Neural cell (in vitro differentiated cells): ENCODE measurements at regions not wholly inside any gene's neighbourhood (a gene's known extent, or its start where the extent isn't known, plus 50 kb on each side); places are given as distances from the start of the nearest gene placed in this dataset.

Experiments
- H2AFZ ChIP-seq: fragments of 200-600, 300-800 bp; sonication (generic), shearing (Covaris generic); 2 replicates; pipeline ENCODE4 v1.6.0; 2014; ENCODE audit warnings: low read depth, mild to moderate bottlenecking, antibody characterized with exemption, low read length, moderate library complexity
- H3F3A ChIP-seq: fragments of 200-600 bp; shearing (Covaris generic); 2 replicates; pipeline ENCODE4 v1.6.1; 2016; ENCODE audit warnings: mild to moderate bottlenecking, moderate library complexity, mixed read lengths, antibody characterized with exemption, low read length; ENCODE audit not compliant: insufficient read depth, poor library complexity, severe bottlenecking
- H3K27ac ChIP-seq: fragments of 200-600, 300-800 bp; sonication (generic), shearing (Covaris generic); 2 replicates; pipeline ENCODE4 v1.5.1; 2014; ENCODE audit warnings: mild to moderate bottlenecking, low read length, moderate library complexity
- H3K27me3 ChIP-seq: fragments of 300-800, 200-600 bp; sonication (generic), shearing (Covaris generic); 2 replicates; pipeline ENCODE4 v1.6.0; 2014; ENCODE audit warnings: mild to moderate bottlenecking, low read depth, low read length, moderate library complexity; ENCODE audit not compliant: insufficient read depth
- H3K36me3 ChIP-seq: fragments of 300-800, 200-600 bp; sonication (generic), shearing (Covaris generic); 2 replicates; pipeline ENCODE4 v1.5.1; 2014; ENCODE audit warnings: mild to moderate bottlenecking, antibody characterized with exemption, low read length, moderate library complexity; ENCODE audit not compliant: insufficient read depth
- H3K4me2 ChIP-seq: fragments of 300-800, 200-600 bp; sonication (generic), shearing (Covaris generic); 2 replicates; pipeline ENCODE4 v1.6.0; 2014; ENCODE audit warnings: mild to moderate bottlenecking, low read length
- H3K4me3 ChIP-seq: fragments of 300-800, 200-600 bp; sonication (generic), shearing (Covaris generic); 2 replicates; pipeline ENCODE4 v1.5.1; 2014; ENCODE audit warnings: mild to moderate bottlenecking, low read length, moderate library complexity
- H3K79me2 ChIP-seq: fragments of 200-600 bp; shearing (Covaris generic); replicated peaks from 2 replicates; pipeline ENCODE4 v1.6.0; 2014; ENCODE audit warnings: mild to moderate bottlenecking, low read length, moderate library complexity; ENCODE audit not compliant: insufficient read depth
- H3K9ac ChIP-seq: fragments of 300-800, 200-600 bp; sonication (generic), shearing (Covaris generic); 2 replicates; pipeline ENCODE4 v1.6.1; 2016; ENCODE audit warnings: mild to moderate bottlenecking, low read length, mixed read lengths
- H3K9me2 ChIP-seq: fragments of 200-600 bp; shearing (Covaris generic); 2 replicates; pipeline ENCODE4 v1.6.1; 2016; ENCODE audit warnings: mild to moderate bottlenecking, low read length, mixed read lengths; ENCODE audit not compliant: insufficient read depth
- H3K9me3 ChIP-seq: fragments of 200-600, 300-800 bp; sonication (generic), shearing (Covaris generic); 2 replicates; pipeline ENCODE4 v1.6.1; 2016; ENCODE audit warnings: mild to moderate bottlenecking, mixed run types, low read length, moderate library complexity, mixed read lengths
- H4K20me1 ChIP-seq: fragments of 200-600 bp; shearing (Covaris generic); 2 replicates; pipeline ENCODE4 v1.6.1; 2016; ENCODE audit warnings: mild to moderate bottlenecking, mixed run types; ENCODE audit not compliant: insufficient read depth
- EP300 ChIP-seq: fragments of 450-650 bp; conservative IDR thresholded peaks from 2 replicates; pipeline ENCODE4 v1.6.1; 2014; ENCODE audit warnings: antibody characterized with exemption, mild to moderate bottlenecking, moderate library complexity; ENCODE audit not compliant: poor library complexity, severe bottlenecking
- EZH2 ChIP-seq: fragments of 200-600, 300-800 bp; shearing (Covaris generic), sonication (generic); IDR thresholded peaks from 2 replicates; pipeline ENCODE4 v1.6.1; 2014; ENCODE audit warnings: antibody characterized with exemption, low read length, borderline replicate concordance, mild to moderate bottlenecking; ENCODE audit not compliant: insufficient read depth, poor library complexity, severe bottlenecking
- MXI1 ChIP-seq: fragments of 450-650 bp; conservative IDR thresholded peaks from 2 replicates; pipeline ENCODE4 v1.6.1; 2014; ENCODE audit warnings: antibody characterized with exemption, mild to moderate bottlenecking; ENCODE audit not compliant: poor library complexity, severe bottlenecking
- POLR2AphosphoS5 ChIP-seq: IDR thresholded peaks from 2 replicates; pipeline ENCODE4 v1.6.1; 2012
- RAD21 ChIP-seq: fragments of 450-650 bp; conservative IDR thresholded peaks from 2 replicates; pipeline ENCODE4 v1.6.1; 2014; ENCODE audit warnings: antibody characterized with exemption, mild to moderate bottlenecking, moderate library complexity
- SMC3 ChIP-seq: fragments of 450-650 bp; conservative IDR thresholded peaks from 2 replicates; pipeline ENCODE4 v1.6.1; 2014; ENCODE audit warnings: antibody characterized with exemption, mild to moderate bottlenecking, moderate library complexity; ENCODE audit not compliant: poor library complexity
- TAF1 ChIP-seq: IDR thresholded peaks from 2 replicates; pipeline ENCODE4 v1.6.1; 2012; ENCODE audit warnings: low read depth
- TF ChIP-seq, protein P1 (sequence below): fragments of 450-650 bp; IDR thresholded peaks from 2 replicates; pipeline ENCODE4 v1.5.1; 2014; ENCODE audit warnings: antibody characterized with exemption, mild to moderate bottlenecking, moderate library complexity; ENCODE audit not compliant: poor library complexity, severe bottlenecking
- TF ChIP-seq, protein P2 (sequence below): IDR thresholded peaks from 2 replicates; pipeline ENCODE4 v1.6.1; 2012; ENCODE audit warnings: borderline replicate concordance

DNA sequence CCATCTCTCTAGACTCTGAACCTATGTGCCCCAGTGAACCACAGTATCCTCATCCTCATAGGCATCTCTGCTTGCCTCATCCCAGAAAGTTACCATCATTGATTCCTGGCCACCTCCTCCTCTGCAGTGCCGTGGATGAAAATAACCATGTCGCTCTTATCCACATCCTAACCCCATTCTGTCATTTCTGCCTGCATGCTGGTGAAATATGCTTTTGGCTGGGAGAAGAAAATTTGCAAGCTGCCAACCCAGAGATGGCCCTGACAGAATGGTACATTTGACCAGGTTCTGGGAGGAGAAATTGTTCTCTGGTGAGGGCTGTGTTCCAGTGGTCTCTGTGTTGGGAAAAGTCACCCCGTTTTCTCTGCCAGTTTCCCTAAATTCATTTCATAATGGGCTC is 149.7 kb downstream of the NMUR2 start:
- Histone ChIP-seq H3K9ac (no peak overlapping the region), H3K36me3 (no peaks in the 10 kb centered on the region), H3F3A (no peaks in the 10 kb centered on the region), H3K9me2 (no peaks in the 10 kb centered on the region), H3K9me3 (no peaks in the 10 kb centered on the region), H3K4me2 (no peak overlapping the region), H3K4me3 (no peak overlapping the region), H4K20me1 (no peaks in the 10 kb centered on the region), H3K27ac (no peak overlapping the region), H2AFZ (no peak overlapping the region), H3K27me3 (no peaks in the 10 kb centered on the region), H3K79me2 (no peaks in the 10 kb centered on the region)
- TF ChIP-seq EP300 (no peak), POLR2AphosphoS5 (no peak), TAF1 (no peak), EZH2 (no peak), MXI1 (no peak), RAD21 (no peak), SMC3 (no peak)
- TF ChIP-seq, protein P1, sequence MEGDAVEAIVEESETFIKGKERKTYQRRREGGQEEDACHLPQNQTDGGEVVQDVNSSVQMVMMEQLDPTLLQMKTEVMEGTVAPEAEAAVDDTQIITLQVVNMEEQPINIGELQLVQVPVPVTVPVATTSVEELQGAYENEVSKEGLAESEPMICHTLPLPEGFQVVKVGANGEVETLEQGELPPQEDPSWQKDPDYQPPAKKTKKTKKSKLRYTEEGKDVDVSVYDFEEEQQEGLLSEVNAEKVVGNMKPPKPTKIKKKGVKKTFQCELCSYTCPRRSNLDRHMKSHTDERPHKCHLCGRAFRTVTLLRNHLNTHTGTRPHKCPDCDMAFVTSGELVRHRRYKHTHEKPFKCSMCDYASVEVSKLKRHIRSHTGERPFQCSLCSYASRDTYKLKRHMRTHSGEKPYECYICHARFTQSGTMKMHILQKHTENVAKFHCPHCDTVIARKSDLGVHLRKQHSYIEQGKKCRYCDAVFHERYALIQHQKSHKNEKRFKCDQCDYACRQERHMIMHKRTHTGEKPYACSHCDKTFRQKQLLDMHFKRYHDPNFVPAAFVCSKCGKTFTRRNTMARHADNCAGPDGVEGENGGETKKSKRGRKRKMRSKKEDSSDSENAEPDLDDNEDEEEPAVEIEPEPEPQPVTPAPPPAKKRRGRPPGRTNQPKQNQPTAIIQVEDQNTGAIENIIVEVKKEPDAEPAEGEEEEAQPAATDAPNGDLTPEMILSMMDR = no peak
- TF ChIP-seq, protein P2, sequence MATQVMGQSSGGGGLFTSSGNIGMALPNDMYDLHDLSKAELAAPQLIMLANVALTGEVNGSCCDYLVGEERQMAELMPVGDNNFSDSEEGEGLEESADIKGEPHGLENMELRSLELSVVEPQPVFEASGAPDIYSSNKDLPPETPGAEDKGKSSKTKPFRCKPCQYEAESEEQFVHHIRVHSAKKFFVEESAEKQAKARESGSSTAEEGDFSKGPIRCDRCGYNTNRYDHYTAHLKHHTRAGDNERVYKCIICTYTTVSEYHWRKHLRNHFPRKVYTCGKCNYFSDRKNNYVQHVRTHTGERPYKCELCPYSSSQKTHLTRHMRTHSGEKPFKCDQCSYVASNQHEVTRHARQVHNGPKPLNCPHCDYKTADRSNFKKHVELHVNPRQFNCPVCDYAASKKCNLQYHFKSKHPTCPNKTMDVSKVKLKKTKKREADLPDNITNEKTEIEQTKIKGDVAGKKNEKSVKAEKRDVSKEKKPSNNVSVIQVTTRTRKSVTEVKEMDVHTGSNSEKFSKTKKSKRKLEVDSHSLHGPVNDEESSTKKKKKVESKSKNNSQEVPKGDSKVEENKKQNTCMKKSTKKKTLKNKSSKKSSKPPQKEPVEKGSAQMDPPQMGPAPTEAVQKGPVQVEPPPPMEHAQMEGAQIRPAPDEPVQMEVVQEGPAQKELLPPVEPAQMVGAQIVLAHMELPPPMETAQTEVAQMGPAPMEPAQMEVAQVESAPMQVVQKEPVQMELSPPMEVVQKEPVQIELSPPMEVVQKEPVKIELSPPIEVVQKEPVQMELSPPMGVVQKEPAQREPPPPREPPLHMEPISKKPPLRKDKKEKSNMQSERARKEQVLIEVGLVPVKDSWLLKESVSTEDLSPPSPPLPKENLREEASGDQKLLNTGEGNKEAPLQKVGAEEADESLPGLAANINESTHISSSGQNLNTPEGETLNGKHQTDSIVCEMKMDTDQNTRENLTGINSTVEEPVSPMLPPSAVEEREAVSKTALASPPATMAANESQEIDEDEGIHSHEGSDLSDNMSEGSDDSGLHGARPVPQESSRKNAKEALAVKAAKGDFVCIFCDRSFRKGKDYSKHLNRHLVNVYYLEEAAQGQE = no peak

DNA sequence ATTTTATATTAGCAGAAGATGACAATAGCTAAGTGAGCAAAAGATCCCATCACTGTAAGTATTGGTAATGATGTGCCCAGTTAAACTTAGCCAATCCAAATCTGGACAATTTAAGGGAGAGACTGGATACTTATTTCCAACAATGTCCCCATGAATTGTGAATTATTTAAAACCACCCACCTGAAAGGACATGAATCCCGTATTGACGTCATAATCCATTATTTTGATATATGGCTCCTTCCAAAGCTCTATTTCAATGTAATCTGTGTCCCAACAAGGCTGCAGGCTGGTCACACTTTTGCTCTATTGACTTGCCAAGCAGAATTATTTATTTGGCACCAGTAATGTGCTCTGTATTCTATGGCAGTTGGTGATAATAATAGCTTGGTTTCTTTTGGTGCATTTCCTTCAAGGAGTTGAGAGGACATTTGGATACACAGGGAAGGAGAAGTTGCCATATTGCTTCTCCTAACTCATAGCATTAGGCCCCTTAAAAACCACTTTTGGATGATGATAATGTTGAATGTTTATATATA is 157.2 kb downstream of the NMUR2 start:
- TF ChIP-seq EP300 (no peak), SMC3 (no peak), POLR2AphosphoS5 (no peak), EZH2 (no peak)
- TF ChIP-seq, protein P1 = no peak
- Histone ChIP-seq H3K27ac (no peak overlapping the region), H3K27me3 (no peaks in the 10 kb centered on the region), H3K9me2 (no peaks in the 10 kb centered on the region), H3F3A (no peaks in the 10 kb centered on the region), H3K36me3 (no peaks in the 10 kb centered on the region), H3K4me3 (no peak overlapping the region), H3K9ac (no peak overlapping the region), H3K9me3 (no peaks in the 10 kb centered on the region), H2AFZ (no peak overlapping the region), H4K20me1 (no peaks in the 10 kb centered on the region), H3K79me2 (no peaks in the 10 kb centered on the region), H3K4me2 (no peak overlapping the region)
